ENCODE measurements at regions not wholly inside any gene's neighbourhood (a gene's known extent, or its start where the extent isn't known, plus 50 kb on each side); places are given as distances from the start of the nearest gene placed in this dataset.

GRCh38 chr18:24799176-24799575 lies 338.7 kb downstream of the HRH4 start:
- no peak for DNase-seq

- DNase-seq = no peak
These were observed 339.3 kb downstream of the HRH4 start for GRCh38 chr18:24799720-24800119.

- no peak for DNase-seq
These were observed 340.6 kb downstream of the HRH4 start for GRCh38 chr18:24801001-24801400.

- no peak for DNase-seq
These were observed 342.0 kb downstream of the HRH4 start for GRCh38 chr18:24802456-24802855.

- no peak for DNase-seq
These were observed 344.7 kb downstream of the HRH4 start for GRCh38 chr18:24805156-24805555.

- no peak for DNase-seq
These were observed 348.9 kb downstream of the HRH4 start for GRCh38 chr18:24809173-24809950.

GRCh38 chr18:24810561-24811305 lies 350.3 kb downstream of the HRH4 start:
- no peak for DNase-seq

GRCh38 chr18:24811950-24812681 lies 351.7 kb downstream of the HRH4 start:
- DNase-seq = no peak

- no peak for DNase-seq
These were observed 354.1 kb downstream of the HRH4 start for GRCh38 chr18:24814521-24814920.

GRCh38 chr18:24817150-24817549 lies 356.7 kb downstream of the HRH4 start:
- no peak for DNase-seq

- no peak for DNase-seq
These were observed 357.3 kb downstream of the HRH4 start for GRCh38 chr18:24817587-24818371.

- DNase-seq = no peak
These were observed 358.0 kb downstream of the HRH4 start for GRCh38 chr18:24818441-24818840.

- DNase-seq = no peak
These were observed 358.9 kb downstream of the HRH4 start for GRCh38 chr18:24819141-24819890.

GRCh38 chr18:24825397-24825796 lies 365.0 kb downstream of the HRH4 start:
- DNase-seq = no peak

GRCh38 chr18:24826605-24827004 lies 366.2 kb downstream of the HRH4 start:
- DNase-seq = no peak

GRCh38 chr18:24827501-24827900 lies 367.1 kb downstream of the HRH4 start:
- no peak for DNase-seq

GRCh38 chr18:24831081-24831480 lies 370.6 kb downstream of the HRH4 start:
- no peak for DNase-seq

- DNase-seq = no peak
These were observed 371.6 kb downstream of the HRH4 start for GRCh38 chr18:24831871-24832665.

GRCh38 chr18:24835751-24836150 lies 375.3 kb downstream of the HRH4 start:
- no peak for DNase-seq

- DNase-seq = no peak
These were observed 376.6 kb downstream of the HRH4 start for GRCh38 chr18:24837066-24837465.

- no peak for DNase-seq
These were observed 379.6 kb downstream of the HRH4 start for GRCh38 chr18:24840051-24840450.
